SK-N-SH treated with all-trans-retinoic acid at 6 μM for 48 hours (cell line): ENCODE measurements at regions not wholly inside any gene's neighbourhood (a gene's known extent, or its start where the extent isn't known, plus 50 kb on each side); places are given as distances from the start of the nearest gene placed in this dataset.

Experiments
- ATAC-seq: fragments of 200-7000 bp; cut with Tn5 transposase; 3 replicates; pipeline ENCODE4 v1.9.1; 2020; ENCODE audit warnings: mild to moderate bottlenecking, moderate library complexity
- ARNTL ChIP-seq: fragments of 450-650 bp; formaldehyde crosslinking; IDR thresholded peaks from 2 replicates; pipeline ENCODE4 v1.5.0; 2020; ENCODE audit warnings: low read depth, mild to moderate bottlenecking, moderate library complexity, borderline replicate concordance
- CSDC2 ChIP-seq: fragments of 250-450 bp; sonication (Bioruptor Pico); IDR thresholded peaks from 2 replicates; pipeline ENCODE4 v1.5.0; 2020; ENCODE audit warnings: mild to moderate bottlenecking, moderate library complexity
- ESRRG ChIP-seq: fragments of 250-450 bp; sonication (Bioruptor Pico); IDR thresholded peaks from 2 replicates; pipeline ENCODE4 v1.6.1; 2021; ENCODE audit warnings: mild to moderate bottlenecking
- GLIS3 ChIP-seq: fragments of 250-450 bp; sonication (Bioruptor Pico); IDR thresholded peaks from 2 replicates; pipeline ENCODE4 v1.5.0; 2020; ENCODE audit warnings: mild to moderate bottlenecking, moderate library complexity
- OSR1 ChIP-seq: fragments of 250-450 bp; sonication (Bioruptor Pico); IDR thresholded peaks from 2 replicates; pipeline ENCODE4 v1.8.0; 2022; ENCODE audit warnings: moderate library complexity, mild to moderate bottlenecking, inconsistent platforms
- PATZ1 ChIP-seq: fragments of 250-450 bp; sonication (Bioruptor Pico); IDR thresholded peaks from 2 replicates; pipeline ENCODE4 v1.8.0; 2020; ENCODE audit warnings: mild to moderate bottlenecking, moderate library complexity, borderline replicate concordance
- RARB ChIP-seq: fragments of 250-450 bp; sonication (Bioruptor Pico); IDR thresholded peaks from 2 replicates; pipeline ENCODE4 v1.8.0; 2021; ENCODE audit warnings: mild to moderate bottlenecking, moderate library complexity
- SNAI2 ChIP-seq: fragments of 250-450 bp; sonication (Bioruptor Pico); IDR thresholded peaks from 2 replicates; pipeline ENCODE4 v1.5.0; 2020; ENCODE audit warnings: mild to moderate bottlenecking, moderate library complexity
- TCF4 ChIP-seq: fragments of 250-450 bp; sonication (Bioruptor Pico); IDR thresholded peaks from 2 replicates; pipeline ENCODE4 v1.8.0; 2021; ENCODE audit warnings: mild to moderate bottlenecking, moderate library complexity, borderline replicate concordance
- TOX ChIP-seq: fragments of 250-450 bp; sonication (Bioruptor Pico); IDR thresholded peaks from 2 replicates; pipeline ENCODE4 v1.8.0; 2021; ENCODE audit warnings: mild to moderate bottlenecking, moderate library complexity, borderline replicate concordance
- ZC3H10 ChIP-seq: fragments of 250-450 bp; sonication (Bioruptor Pico); IDR thresholded peaks from 2 replicates; pipeline ENCODE4 v1.5.1; 2021; ENCODE audit warnings: mild to moderate bottlenecking, moderate library complexity
- ZFP3 ChIP-seq: fragments of 250-450 bp; sonication (Bioruptor Pico); IDR thresholded peaks from 2 replicates; pipeline ENCODE4 v1.5.0; 2020; ENCODE audit warnings: mild to moderate bottlenecking, moderate library complexity
- ZFP30 ChIP-seq: fragments of 450-650 bp; formaldehyde crosslinking; IDR thresholded peaks from 2 replicates; pipeline ENCODE4 v1.5.0; 2022; ENCODE audit warnings: mild to moderate bottlenecking, moderate library complexity
- ZNF565 ChIP-seq: fragments of 450-650 bp; formaldehyde crosslinking; conservative IDR thresholded peaks from 2 replicates; pipeline ENCODE4 v1.5.0; 2020; ENCODE audit warnings: low read depth, mild to moderate bottlenecking, moderate library complexity
- ZNF70 ChIP-seq: fragments of 450-650 bp; formaldehyde crosslinking; IDR thresholded peaks from 2 replicates; pipeline ENCODE4 v1.5.0; 2020; ENCODE audit warnings: mild to moderate bottlenecking, moderate library complexity
- ZNF8 ChIP-seq: fragments of 450-650 bp; formaldehyde crosslinking; IDR thresholded peaks from 2 replicates; pipeline ENCODE4 v1.5.0; 2020; ENCODE audit warnings: mild to moderate bottlenecking, moderate library complexity
- TF ChIP-seq, protein P1 (sequence below): fragments of 250-450 bp; sonication (Bioruptor Pico); IDR thresholded peaks from 2 replicates; pipeline ENCODE4 v1.8.0; 2021; ENCODE audit warnings: low read depth, mild to moderate bottlenecking, moderate library complexity, borderline replicate concordance
- TF ChIP-seq, protein P2 (sequence below): fragments of 250-450 bp; sonication (Bioruptor Pico); IDR thresholded peaks from 2 replicates; pipeline ENCODE4 v1.5.1; 2021; ENCODE audit warnings: mild to moderate bottlenecking, moderate library complexity
- TF ChIP-seq, protein P3 (sequence below): fragments of 250-450 bp; sonication (Bioruptor Pico); IDR thresholded peaks from 2 replicates; pipeline ENCODE4 v1.5.0; 2020; ENCODE audit warnings: mild to moderate bottlenecking, moderate library complexity
- TF ChIP-seq, protein P4 (sequence below): fragments of 250-450 bp; sonication (Bioruptor Pico); IDR thresholded peaks from 2 replicates; pipeline ENCODE4 v1.5.1; 2020; ENCODE audit warnings: low read depth, mild to moderate bottlenecking, moderate library complexity

DNA sequence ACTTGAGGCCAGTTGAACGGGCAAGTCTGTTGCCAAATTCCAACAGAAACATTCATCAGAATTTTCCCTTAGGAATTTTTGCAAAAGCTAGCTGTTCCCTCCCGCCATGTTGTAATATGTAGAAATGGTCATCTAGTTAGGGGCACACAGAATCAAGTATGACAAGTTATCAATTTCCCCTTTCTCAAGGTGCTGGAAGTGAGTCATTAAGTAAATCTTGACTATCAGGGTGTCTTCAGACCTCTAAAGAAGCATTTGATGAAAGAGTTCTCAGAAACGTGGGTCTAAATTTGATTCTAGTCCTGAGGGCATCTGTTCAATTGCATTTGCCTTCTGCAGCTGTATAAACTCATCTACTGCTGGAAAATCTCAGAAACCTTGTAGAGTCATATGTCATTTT lies 123.4 kb upstream of the FRMD4B start:
- TF ChIP-seq SNAI2 (CRISPR knock-in tag) (no peak), CSDC2 (no peak), ZC3H10 (CRISPR knock-in tag) (no peak)
- ATAC-seq: no peak

- TF ChIP-seq ARNTL (CRISPR knock-in tag) (no peak), ZC3H10 (CRISPR knock-in tag) (no peak), OSR1 (CRISPR knock-in tag) (no peak), TOX (CRISPR knock-in tag) (no peak), ZFP30 (no peak), SNAI2 (CRISPR knock-in tag) (no peak), ESRRG (CRISPR knock-in tag) (no peak), ZNF8 (CRISPR knock-in tag) (no peak), ZNF565 (no peak), RARB (CRISPR knock-in tag) (no peak)
- TF ChIP-seq, protein P1, sequence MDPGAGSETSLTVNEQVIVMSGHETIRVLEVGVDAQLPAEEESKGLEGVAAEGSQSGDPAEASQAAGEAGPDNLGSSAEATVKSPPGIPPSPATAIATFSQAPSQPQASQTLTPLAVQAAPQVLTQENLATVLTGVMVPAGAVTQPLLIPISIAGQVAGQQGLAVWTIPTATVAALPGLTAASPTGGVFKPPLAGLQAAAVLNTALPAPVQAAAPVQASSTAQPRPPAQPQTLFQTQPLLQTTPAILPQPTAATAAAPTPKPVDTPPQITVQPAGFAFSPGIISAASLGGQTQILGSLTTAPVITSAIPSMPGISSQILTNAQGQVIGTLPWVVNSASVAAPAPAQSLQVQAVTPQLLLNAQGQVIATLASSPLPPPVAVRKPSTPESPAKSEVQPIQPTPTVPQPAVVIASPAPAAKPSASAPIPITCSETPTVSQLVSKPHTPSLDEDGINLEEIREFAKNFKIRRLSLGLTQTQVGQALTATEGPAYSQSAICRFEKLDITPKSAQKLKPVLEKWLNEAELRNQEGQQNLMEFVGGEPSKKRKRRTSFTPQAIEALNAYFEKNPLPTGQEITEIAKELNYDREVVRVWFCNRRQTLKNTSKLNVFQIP: no peak
- no peak for ATAC-seq
These were observed 120.0 kb upstream of the FRMD4B start for GRCh38 chr3:69505770-69506407.

GRCh38 chr3:69504232-69504631 lies 118.3 kb upstream of the FRMD4B start:
- no peak for ATAC-seq
- TF ChIP-seq OSR1 (CRISPR knock-in tag): no peak
- no peak for TF ChIP-seq CSDC2
- TF ChIP-seq, protein P2, sequence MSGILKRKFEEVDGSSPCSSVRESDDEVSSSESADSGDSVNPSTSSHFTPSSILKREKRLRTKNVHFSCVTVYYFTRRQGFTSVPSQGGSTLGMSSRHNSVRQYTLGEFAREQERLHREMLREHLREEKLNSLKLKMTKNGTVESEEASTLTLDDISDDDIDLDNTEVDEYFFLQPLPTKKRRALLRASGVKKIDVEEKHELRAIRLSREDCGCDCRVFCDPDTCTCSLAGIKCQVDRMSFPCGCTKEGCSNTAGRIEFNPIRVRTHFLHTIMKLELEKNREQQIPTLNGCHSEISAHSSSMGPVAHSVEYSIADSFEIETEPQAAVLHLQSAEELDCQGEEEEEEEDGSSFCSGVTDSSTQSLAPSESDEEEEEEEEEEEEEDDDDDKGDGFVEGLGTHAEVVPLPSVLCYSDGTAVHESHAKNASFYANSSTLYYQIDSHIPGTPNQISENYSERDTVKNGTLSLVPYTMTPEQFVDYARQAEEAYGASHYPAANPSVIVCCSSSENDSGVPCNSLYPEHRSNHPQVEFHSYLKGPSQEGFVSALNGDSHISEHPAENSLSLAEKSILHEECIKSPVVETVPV (CRISPR knock-in tag): no peak
- TF ChIP-seq SNAI2 (CRISPR knock-in tag): no peak
- TF ChIP-seq RARB (CRISPR knock-in tag): no peak
- no peak for TF ChIP-seq TOX (CRISPR knock-in tag)
- TF ChIP-seq ARNTL (CRISPR knock-in tag): no peak
- TF ChIP-seq ZFP30: no peak
- no peak for TF ChIP-seq ZFP3 (CRISPR knock-in tag)
- TF ChIP-seq ZNF8 (CRISPR knock-in tag): no peak
- TF ChIP-seq, protein P1: no peak
- no peak for TF ChIP-seq GLIS3 (CRISPR knock-in tag)
- TF ChIP-seq ZNF70: no peak
- TF ChIP-seq, protein P3, sequence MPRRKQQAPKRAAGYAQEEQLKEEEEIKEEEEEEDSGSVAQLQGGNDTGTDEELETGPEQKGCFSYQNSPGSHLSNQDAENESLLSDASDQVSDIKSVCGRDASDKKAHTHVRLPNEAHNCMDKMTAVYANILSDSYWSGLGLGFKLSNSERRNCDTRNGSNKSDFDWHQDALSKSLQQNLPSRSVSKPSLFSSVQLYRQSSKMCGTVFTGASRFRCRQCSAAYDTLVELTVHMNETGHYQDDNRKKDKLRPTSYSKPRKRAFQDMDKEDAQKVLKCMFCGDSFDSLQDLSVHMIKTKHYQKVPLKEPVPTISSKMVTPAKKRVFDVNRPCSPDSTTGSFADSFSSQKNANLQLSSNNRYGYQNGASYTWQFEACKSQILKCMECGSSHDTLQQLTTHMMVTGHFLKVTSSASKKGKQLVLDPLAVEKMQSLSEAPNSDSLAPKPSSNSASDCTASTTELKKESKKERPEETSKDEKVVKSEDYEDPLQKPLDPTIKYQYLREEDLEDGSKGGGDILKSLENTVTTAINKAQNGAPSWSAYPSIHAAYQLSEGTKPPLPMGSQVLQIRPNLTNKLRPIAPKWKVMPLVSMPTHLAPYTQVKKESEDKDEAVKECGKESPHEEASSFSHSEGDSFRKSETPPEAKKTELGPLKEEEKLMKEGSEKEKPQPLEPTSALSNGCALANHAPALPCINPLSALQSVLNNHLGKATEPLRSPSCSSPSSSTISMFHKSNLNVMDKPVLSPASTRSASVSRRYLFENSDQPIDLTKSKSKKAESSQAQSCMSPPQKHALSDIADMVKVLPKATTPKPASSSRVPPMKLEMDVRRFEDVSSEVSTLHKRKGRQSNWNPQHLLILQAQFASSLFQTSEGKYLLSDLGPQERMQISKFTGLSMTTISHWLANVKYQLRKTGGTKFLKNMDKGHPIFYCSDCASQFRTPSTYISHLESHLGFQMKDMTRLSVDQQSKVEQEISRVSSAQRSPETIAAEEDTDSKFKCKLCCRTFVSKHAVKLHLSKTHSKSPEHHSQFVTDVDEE (CRISPR knock-in tag): no peak
- no peak for TF ChIP-seq ZC3H10 (CRISPR knock-in tag)
- TF ChIP-seq ESRRG (CRISPR knock-in tag): no peak
- TF ChIP-seq, protein P4, sequence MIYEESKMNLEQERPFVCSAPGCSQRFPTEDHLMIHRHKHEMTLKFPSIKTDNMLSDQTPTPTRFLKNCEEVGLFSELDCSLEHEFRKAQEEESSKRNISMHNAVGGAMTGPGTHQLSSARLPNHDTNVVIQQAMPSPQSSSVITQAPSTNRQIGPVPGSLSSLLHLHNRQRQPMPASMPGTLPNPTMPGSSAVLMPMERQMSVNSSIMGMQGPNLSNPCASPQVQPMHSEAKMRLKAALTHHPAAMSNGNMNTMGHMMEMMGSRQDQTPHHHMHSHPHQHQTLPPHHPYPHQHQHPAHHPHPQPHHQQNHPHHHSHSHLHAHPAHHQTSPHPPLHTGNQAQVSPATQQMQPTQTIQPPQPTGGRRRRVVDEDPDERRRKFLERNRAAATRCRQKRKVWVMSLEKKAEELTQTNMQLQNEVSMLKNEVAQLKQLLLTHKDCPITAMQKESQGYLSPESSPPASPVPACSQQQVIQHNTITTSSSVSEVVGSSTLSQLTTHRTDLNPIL: no peak
- no peak for TF ChIP-seq TCF4 (CRISPR knock-in tag)
- TF ChIP-seq PATZ1: no peak
